Testis (tissue), 2 donors: ENCODE measurements at regions not wholly inside any gene's neighbourhood (a gene's known extent, or its start where the extent isn't known, plus 50 kb on each side); places are given as distances from the start of the nearest gene placed in this dataset.

Source experiments
- DNase-seq: peaks from one replicate; pipeline ENCODE4 v3.0.0-alpha.2; 2019
- H3K27ac ChIP-seq, 2 donors: fragments of 200-600 bp; sonication (generic); one replicate each; pipeline ENCODE4 v1.5.1; 2019
- H3K27me3 ChIP-seq: fragments of 200-600 bp; sonication (generic); one replicate; pipeline ENCODE4 v1.5.1; 2019
- H3K36me3 ChIP-seq: fragments of 200-600 bp; sonication (generic); one replicate; pipeline ENCODE4 v1.5.1; 2017; ENCODE audit warnings: low read depth; ENCODE audit errors: missing control alignments
- H3K4me1 ChIP-seq: fragments of 200-600 bp; sonication (generic); one replicate; pipeline ENCODE4 v1.5.1; 2019
- H3K4me3 ChIP-seq, 2 donors: fragments of 200-600 bp; sonication (generic); one replicate each; pipeline ENCODE4 v1.5.1; 2017 to 2019
- H3K9me3 ChIP-seq: fragments of 200-600 bp; sonication (generic); one replicate; pipeline ENCODE4 v1.5.1; 2017
- POLR2A ChIP-seq: fragments of 450-650 bp; IDR thresholded peaks from one replicate; pipeline ENCODE4 v1.6.1; 2017; ENCODE audit warnings: antibody characterized with exemption, mild to moderate bottlenecking, moderate library complexity
- WGBS, 2 donors: methylation state at CpG; one replicate each; pipeline ENCODE4 v1.1.5; 2018; 5-methylcytosine and 5-hydroxymethylcytosine counted together
- intact Hi-C: fragments of 100-400 bp; cut with DNase I; formaldehyde crosslinking; loops from one replicate; pipeline ENCODE4 v1.15.1; 2023; ENCODE audit warnings: low total_unique reads
- TF ChIP-seq, protein P1 (sequence below), 3 experiments: fragments of 450-650 bp in 2 of 3; fragments of 200-600 bp in 1 of 3; sonication (generic) in 1 of 3; IDR thresholded peaks; one replicate each; pipeline ENCODE4 v1.5.1; 2016 to 2019; ENCODE audit warnings: antibody characterized with exemption in 3 of 3, mild to moderate bottlenecking in 2 of 3, moderate library complexity in 1 of 3

DNA sequence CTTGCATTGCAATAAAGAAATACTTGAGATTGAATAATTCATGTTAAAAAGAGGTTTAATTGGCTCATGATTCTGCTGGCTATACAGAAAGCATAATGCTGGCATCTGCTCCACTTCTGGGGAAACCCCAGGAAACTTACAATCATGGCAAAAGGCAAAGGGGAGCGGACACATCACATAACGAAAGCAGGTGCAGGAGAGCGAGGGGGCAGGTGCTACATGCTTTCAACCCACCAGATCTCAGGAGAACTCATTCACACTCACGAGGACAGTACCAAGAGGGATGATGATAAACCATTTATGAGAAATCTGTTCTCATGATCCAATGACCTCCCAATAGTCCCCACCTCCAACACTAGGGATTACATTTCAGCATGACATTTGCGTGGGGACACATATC is 172.6 kb downstream of the RASSF9 start:
- WGBS, 2 donors, result 81 to 83% methylated on average over 5 of the region's 5 CpGs
- no peak for DNase-seq
- Histone ChIP-seq H3K27me3 (no peaks in the 10 kb centered on the region), H3K9me3 (no peaks in the 10 kb centered on the region), H3K36me3 (no peaks in the 10 kb centered on the region), H3K27ac (no peak overlapping the region), H3K4me1 (no peaks in the 10 kb centered on the region), H3K4me3 (no peak overlapping the region)
- intact Hi-C loops, result no loop called here
- TF ChIP-seq POLR2A, result no peak
- TF ChIP-seq, protein P1, sequence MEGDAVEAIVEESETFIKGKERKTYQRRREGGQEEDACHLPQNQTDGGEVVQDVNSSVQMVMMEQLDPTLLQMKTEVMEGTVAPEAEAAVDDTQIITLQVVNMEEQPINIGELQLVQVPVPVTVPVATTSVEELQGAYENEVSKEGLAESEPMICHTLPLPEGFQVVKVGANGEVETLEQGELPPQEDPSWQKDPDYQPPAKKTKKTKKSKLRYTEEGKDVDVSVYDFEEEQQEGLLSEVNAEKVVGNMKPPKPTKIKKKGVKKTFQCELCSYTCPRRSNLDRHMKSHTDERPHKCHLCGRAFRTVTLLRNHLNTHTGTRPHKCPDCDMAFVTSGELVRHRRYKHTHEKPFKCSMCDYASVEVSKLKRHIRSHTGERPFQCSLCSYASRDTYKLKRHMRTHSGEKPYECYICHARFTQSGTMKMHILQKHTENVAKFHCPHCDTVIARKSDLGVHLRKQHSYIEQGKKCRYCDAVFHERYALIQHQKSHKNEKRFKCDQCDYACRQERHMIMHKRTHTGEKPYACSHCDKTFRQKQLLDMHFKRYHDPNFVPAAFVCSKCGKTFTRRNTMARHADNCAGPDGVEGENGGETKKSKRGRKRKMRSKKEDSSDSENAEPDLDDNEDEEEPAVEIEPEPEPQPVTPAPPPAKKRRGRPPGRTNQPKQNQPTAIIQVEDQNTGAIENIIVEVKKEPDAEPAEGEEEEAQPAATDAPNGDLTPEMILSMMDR (IDR thresholded peaks at IDR 0.05), result no peak

DNA sequence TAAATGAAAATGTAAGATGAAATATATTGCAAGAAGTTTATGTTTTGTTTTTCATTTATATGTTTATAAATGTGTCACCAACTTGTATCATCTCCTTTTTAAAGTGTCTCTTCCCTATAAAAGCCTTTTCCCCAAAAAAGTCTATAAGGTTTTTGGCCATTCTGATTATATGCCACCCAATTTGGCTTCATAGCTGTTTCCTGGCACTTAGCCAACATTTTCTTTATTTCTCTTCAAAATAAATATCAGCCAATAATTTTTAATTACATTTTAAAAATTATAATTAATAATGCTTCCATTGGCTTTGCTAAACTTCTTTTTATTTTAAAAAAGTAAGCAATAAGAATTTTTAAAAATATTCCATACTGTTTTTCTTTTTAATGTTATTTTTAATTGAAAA is 171.8 kb downstream of the RASSF9 start:
- no peak for TF ChIP-seq POLR2A
- no peak for DNase-seq
- Histone ChIP-seq H3K27me3 (no peaks in the 10 kb centered on the region), H3K27ac (no peak overlapping the region), H3K9me3 (no peaks in the 10 kb centered on the region), H3K4me1 (no peaks in the 10 kb centered on the region), H3K4me3 (no peak overlapping the region), H3K36me3 (no peaks in the 10 kb centered on the region)
- intact Hi-C loops, result no loop called here

DNA sequence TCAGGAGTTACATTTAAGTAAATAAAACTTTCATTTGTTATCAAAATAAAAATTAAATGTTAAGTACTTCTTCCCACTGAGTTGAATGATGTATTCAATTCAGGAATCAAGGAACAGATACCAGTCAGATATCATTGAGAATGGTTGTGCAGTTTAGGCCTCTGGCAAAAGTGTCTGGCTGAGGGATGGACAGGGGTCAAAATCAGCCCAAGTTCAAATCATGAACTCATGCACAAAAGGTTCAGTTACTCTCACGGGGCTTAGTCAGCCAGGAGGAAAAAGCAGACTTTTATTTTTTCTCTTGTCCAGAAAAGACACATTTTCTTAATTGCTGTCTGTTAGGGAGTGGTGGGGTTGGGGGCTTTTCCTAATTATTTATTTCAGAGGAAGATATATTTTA is 166.3 kb downstream of the RASSF9 start:
- intact Hi-C loops, result no loop called here
- H3K9me3 ChIP-seq, result no peaks in the 10 kb centered on the region
- TF ChIP-seq, protein P1 (IDR thresholded peaks at IDR 0.05), result no peak
- no peak for TF ChIP-seq POLR2A
- DNase-seq, result no peak
- no peaks in the 10 kb centered on the region for H3K36me3 ChIP-seq
- H3K27me3 ChIP-seq, result no peaks in the 10 kb centered on the region
- H3K27ac ChIP-seq, result no peak overlapping the region
- H3K4me1 ChIP-seq, result no peaks in the 10 kb centered on the region
- no peak overlapping the region for H3K4me3 ChIP-seq
- 45 to 49% methylated on average over 1 of the region's 1 CpG for WGBS, 2 donors

DNA sequence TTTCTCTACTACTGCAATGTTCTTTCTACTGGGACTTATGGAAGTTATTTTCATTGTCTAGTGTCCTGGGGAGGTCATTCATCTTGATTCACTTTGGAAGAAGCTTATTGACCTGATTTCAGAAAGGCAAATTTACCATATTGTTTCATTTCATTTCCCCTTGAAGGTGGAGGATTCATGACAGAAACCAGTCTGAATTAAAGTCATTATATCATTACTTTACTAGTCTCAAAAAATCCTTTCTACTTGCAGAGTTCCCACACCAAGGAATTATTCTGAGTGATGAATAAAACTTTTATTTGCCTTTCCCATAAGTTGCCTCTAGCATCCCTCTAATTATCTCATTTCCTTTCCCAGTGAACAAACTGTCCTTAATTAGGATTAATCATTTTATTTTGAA is 163.8 kb downstream of the RASSF9 start:
- Histone ChIP-seq H3K9me3 (no peaks in the 10 kb centered on the region), H3K4me3 (no peak overlapping the region), H3K27ac (no peak overlapping the region), H3K27me3 (no peaks in the 10 kb centered on the region), H3K4me1 (no peaks in the 10 kb centered on the region), H3K36me3 (no peaks in the 10 kb centered on the region)
- no peak for DNase-seq
- no peak for TF ChIP-seq POLR2A
- TF ChIP-seq, protein P1 (IDR thresholded peaks at IDR 0.05), result no peak
- intact Hi-C loops, result no loop called here

DNA sequence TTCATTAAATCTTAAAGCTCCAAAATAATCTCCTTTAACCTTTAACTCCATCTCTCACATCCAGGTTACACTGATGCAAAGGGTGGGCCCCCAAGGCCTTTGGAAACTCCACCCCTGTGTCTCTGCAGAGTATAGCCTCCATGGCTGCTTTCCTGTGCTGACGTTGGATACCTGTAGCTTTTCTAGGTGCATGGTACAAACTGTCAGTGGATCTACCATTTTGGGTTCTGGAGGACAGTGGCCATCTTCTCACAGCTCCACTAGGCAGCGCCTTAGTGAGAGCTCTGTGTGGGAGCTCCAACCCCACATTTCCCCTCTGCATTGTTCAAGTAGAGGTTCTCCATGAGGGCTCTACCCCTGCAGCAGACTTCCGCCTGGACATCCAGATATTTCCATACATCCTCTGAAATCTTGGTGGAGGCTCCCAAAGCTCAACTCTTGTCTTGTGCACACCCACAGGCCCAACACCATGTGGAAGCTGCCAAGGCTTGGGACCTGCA is 162.2 kb downstream of the RASSF9 start:
- TF ChIP-seq, protein P1 (IDR thresholded peaks at IDR 0.05), result no peak
- no peak for TF ChIP-seq POLR2A
- Histone ChIP-seq H3K4me3 (no peak overlapping the region), H3K36me3 (no peaks in the 10 kb centered on the region), H3K27ac (no peak overlapping the region), H3K27me3 (no peaks in the 10 kb centered on the region), H3K4me1 (no peaks in the 10 kb centered on the region), H3K9me3 (no peaks in the 10 kb centered on the region)
- intact Hi-C loops, result no loop called here
- 83 to 96% methylated on average over 3 of the region's 3 CpGs for WGBS, 2 donors
- no peak for DNase-seq
